ENCODE measurements at regions not wholly inside any gene's neighbourhood (a gene's known extent, or its start where the extent isn't known, plus 50 kb on each side); places are given as distances from the start of the nearest gene placed in this dataset. TPM values are rescaled to one million over a fixed set of nuclear protein-coding genes. Genes with fewer than 3 reads are reported as not detected.

DNA sequence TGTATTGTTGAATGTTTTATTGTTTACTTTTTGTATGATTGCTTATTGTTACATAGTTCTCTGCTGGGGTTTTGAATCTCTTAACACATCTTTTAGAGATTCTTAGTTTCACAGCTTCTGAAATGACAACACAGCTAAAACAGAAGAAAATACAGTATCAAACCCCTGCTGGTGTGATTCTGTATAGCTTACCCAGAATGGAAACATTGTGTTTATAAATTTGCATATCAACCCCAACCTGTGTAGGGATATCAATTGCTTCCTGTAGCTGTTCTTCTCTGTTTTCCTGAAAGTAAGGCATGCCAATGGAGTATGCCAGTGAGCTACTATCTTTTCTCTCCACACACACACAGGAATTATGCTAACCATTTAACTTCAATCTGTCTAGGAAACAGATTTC lies 64.3 kb upstream of the ID4 start:
- Histone ChIP-seq H3K27ac (no peak overlapping the region), H3K27me3 (ENCODE audit: insufficient read depth, low read depth) (no peaks in the 10 kb centered on the region), H3K9me3 (ENCODE audit: insufficient read depth, low read depth) (no peaks in the 10 kb centered on the region), H3K9me2 (ENCODE audit: insufficient read depth) (no peaks in the 10 kb centered on the region), H3K79me2 (ENCODE audit: low read depth) (no peaks in the 10 kb centered on the region), H4K20me1 (ENCODE audit: insufficient read depth) (no peaks in the 10 kb centered on the region), H3K4me3 (no peak overlapping the region), H3K4me1 (replicated peaks; ENCODE audit: insufficient read depth) (no peaks in the 10 kb centered on the region), H2AFZ (no peak overlapping the region), H3K4me2 (no peak overlapping the region), H3F3A (ENCODE audit: insufficient read depth, low read depth) (no peaks in the 10 kb centered on the region), H3K36me3 (ENCODE audit: low read depth) (no peaks in the 10 kb centered on the region)
- TF ChIP-seq EZH2 (IDR thresholded peaks at IDR 0.05; ENCODE audit: low read depth), result no peak
- TF ChIP-seq, protein P1, sequence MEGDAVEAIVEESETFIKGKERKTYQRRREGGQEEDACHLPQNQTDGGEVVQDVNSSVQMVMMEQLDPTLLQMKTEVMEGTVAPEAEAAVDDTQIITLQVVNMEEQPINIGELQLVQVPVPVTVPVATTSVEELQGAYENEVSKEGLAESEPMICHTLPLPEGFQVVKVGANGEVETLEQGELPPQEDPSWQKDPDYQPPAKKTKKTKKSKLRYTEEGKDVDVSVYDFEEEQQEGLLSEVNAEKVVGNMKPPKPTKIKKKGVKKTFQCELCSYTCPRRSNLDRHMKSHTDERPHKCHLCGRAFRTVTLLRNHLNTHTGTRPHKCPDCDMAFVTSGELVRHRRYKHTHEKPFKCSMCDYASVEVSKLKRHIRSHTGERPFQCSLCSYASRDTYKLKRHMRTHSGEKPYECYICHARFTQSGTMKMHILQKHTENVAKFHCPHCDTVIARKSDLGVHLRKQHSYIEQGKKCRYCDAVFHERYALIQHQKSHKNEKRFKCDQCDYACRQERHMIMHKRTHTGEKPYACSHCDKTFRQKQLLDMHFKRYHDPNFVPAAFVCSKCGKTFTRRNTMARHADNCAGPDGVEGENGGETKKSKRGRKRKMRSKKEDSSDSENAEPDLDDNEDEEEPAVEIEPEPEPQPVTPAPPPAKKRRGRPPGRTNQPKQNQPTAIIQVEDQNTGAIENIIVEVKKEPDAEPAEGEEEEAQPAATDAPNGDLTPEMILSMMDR (conservative IDR thresholded peaks at IDR 0.05), result 0 out of 2 replicates have a peak, but pooled peaks have one; percentile 22
- POLR2A ChIA-PET (ENCODE audit: unreplicated experiment), result no interaction called here
- intact Hi-C loops (cut with micrococcal nuclease; ENCODE audit: unreplicated experiment), result no loop called here
- DNase-seq, result no peak
- no TSS peak for BruUV-seq (replicated peaks)
- CTCF ChIA-PET, result interaction anchor here (0.6 kb wide), 1 partner anchor 883 kb away, joined by 3 read pairs; no protein-coding TSS in a partner anchor

DNA sequence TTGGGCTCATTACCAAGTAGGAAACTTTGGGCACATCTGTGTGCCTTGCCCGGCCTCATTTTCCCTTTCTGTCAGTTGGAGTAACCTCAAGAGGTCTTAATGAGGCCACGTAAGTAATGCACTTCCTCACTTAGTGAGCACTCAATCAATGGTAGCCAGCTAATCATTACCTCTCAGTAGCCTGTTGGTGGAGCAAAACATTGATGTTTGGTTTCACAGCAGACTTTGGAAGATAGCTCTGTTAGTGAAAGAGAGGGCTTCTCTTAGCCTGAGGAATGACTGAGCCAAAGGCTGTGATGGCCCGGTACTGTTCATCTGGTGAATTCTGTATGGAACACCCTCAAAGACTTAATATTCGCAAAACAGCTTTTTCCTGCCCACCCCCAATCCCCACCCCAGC lies 55.9 kb upstream of the ID4 start:
- POLR2A ChIA-PET (ENCODE audit: unreplicated experiment), result no interaction called here
- CTCF ChIA-PET, result no interaction called here

DNA sequence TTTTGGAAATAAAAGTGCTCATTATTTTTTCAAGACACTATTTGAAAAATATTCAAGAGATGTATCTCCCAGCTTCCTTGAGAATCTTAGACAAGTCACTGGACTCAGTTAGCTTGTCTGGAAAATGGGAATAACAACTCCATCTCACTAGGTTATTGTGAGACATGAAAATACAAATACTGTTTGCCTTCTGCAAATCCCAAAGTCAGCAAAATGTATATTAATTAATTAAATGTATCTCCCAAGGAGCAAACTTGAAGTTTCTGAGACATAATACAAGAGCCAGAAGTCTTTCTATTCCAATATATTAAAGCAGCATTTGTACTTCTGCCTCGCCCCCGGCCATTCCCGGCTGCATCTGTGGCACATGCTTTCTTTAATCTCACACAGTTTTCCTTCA lies 54.6 kb upstream of the ID4 start:
- Histone ChIP-seq H3K4me2 (no peak overlapping the region), H3K9me2 (ENCODE audit: insufficient read depth) (no peaks in the 10 kb centered on the region), H3K4me1 (replicated peaks; ENCODE audit: insufficient read depth) (no peaks in the 10 kb centered on the region), H3K79me2 (ENCODE audit: low read depth) (no peaks in the 10 kb centered on the region), H3K36me3 (ENCODE audit: low read depth) (no peaks in the 10 kb centered on the region), H3K27ac (no peak overlapping the region), H3F3A (ENCODE audit: insufficient read depth, low read depth) (no peaks in the 10 kb centered on the region), H3K9me3 (ENCODE audit: insufficient read depth, low read depth) (no peaks in the 10 kb centered on the region), H2AFZ (no peak overlapping the region), H3K4me3 (no peak overlapping the region), H4K20me1 (ENCODE audit: insufficient read depth) (no peaks in the 10 kb centered on the region), H3K27me3 (ENCODE audit: insufficient read depth, low read depth) (no peaks in the 10 kb centered on the region)
- BruUV-seq (replicated peaks), result no TSS peak
- ChIA-PET CTCF (no interaction called here), POLR2A (ENCODE audit: unreplicated experiment) (no interaction called here)
- DNase-seq, result no peak
- intact Hi-C loops (cut with micrococcal nuclease; ENCODE audit: unreplicated experiment), result no loop called here
- TF ChIP-seq EZH2 (IDR thresholded peaks at IDR 0.05; ENCODE audit: low read depth), result no peak
- TF ChIP-seq, protein P1 (conservative IDR thresholded peaks at IDR 0.05), result no peak

More for the DNA sequence above, 55.9 kb upstream of the ID4 start:
- Histone ChIP-seq H3K36me3 (ENCODE audit: low read depth) (no peaks in the 10 kb centered on the region), H3K4me2 (no peak overlapping the region), H3K79me2 (ENCODE audit: low read depth) (no peaks in the 10 kb centered on the region), H3K27me3 (ENCODE audit: insufficient read depth, low read depth) (no peaks in the 10 kb centered on the region), H3K4me1 (replicated peaks; ENCODE audit: insufficient read depth) (no peaks in the 10 kb centered on the region), H3K9me2 (ENCODE audit: insufficient read depth) (no peaks in the 10 kb centered on the region), H3K27ac (no peak overlapping the region), H4K20me1 (ENCODE audit: insufficient read depth) (no peaks in the 10 kb centered on the region), H3K4me3 (no peak overlapping the region), H2AFZ (no peak overlapping the region), H3F3A (ENCODE audit: insufficient read depth, low read depth) (no peaks in the 10 kb centered on the region), H3K9me3 (ENCODE audit: insufficient read depth, low read depth) (no peaks in the 10 kb centered on the region)
- no TSS peak for BruUV-seq (replicated peaks)
- TF ChIP-seq, protein P1 (conservative IDR thresholded peaks at IDR 0.05), result no peak
- no peak for DNase-seq
- intact Hi-C loops (cut with micrococcal nuclease; ENCODE audit: unreplicated experiment), result no loop called here

Small RNAs in the stretch of these regions (microRNA-seq; reads per million reads assigned to microRNA genes)
- not detected for gene MIR548A1 (ENCODE audit: borderline number of aligned reads, borderline replicate concordance)

Measured in PC-9 (cell line).